ENCODE measurements at regions not wholly inside any gene's neighbourhood (a gene's known extent, or its start where the extent isn't known, plus 50 kb on each side); places are given as distances from the start of the nearest gene placed in this dataset.
"Not testable (repeated sequence)": the region's sequence is repeated elsewhere in the genome, so short reads cannot be mapped to it uniquely, and the experiment has no call there.

- peaks cover 3% of the 10 kb centered on the region for H3K27me3 Mint-ChIP-seq (ENCODE audit: low read depth, poor library complexity)
- no peak overlapping the region for H3K4me3 Mint-ChIP-seq
- H3K4me1 Mint-ChIP-seq = peaks cover 8% of the 10 kb centered on the region
- no peak for DNase-seq
- TF ChIP-seq CTCF (IDR thresholded peaks at IDR 0.05) = no peak
- peaks cover 19% of the 10 kb centered on the region for H3K9me3 Mint-ChIP-seq
- no peaks in the 10 kb centered on the region for H3K36me3 Mint-ChIP-seq (ENCODE audit: low read depth)
- no peak overlapping the region for H3K27ac Mint-ChIP-seq
Measured at GRCh38 chr12:61584943-61585342, 675.3 kb upstream of the USP15 start.

- not testable (repeated sequence) for H3K4me1 Mint-ChIP-seq; H3K27me3 Mint-ChIP-seq (ENCODE audit: low read depth, poor library complexity); H3K27ac Mint-ChIP-seq; DNase-seq; H3K4me3 Mint-ChIP-seq; H3K36me3 Mint-ChIP-seq (ENCODE audit: low read depth)
- H3K9me3 Mint-ChIP-seq = peaks cover 49% of the 10 kb centered on the region
Measured at GRCh38 chr12:61590864-61591263, 669.3 kb upstream of the USP15 start.

- Mint-ChIP-seq H3K27ac (no peak overlapping the region), H3K4me1 (peaks cover 7% of the 10 kb centered on the region), H3K36me3 (ENCODE audit: low read depth) (no peaks in the 10 kb centered on the region), H3K9me3 (no peaks in the 10 kb centered on the region), H3K27me3 (ENCODE audit: low read depth, poor library complexity) (no peaks in the 10 kb centered on the region), H3K4me3 (no peak overlapping the region)
- no peak for TF ChIP-seq CTCF (IDR thresholded peaks at IDR 0.05)
- no peak for DNase-seq
Measured at GRCh38 chr12:61610143-61610542, 650.1 kb upstream of the USP15 start.

GRCh38 chr12:61629702-61630101, 630.5 kb upstream of the USP15 start:
- no peaks in the 10 kb centered on the region for H3K4me1 Mint-ChIP-seq
- H3K36me3 Mint-ChIP-seq (ENCODE audit: low read depth) = no peaks in the 10 kb centered on the region
- no peak for TF ChIP-seq CTCF (IDR thresholded peaks at IDR 0.05)
- H3K27me3 Mint-ChIP-seq (ENCODE audit: low read depth, poor library complexity) = peaks cover 3% of the 10 kb centered on the region
- no peak overlapping the region for H3K27ac Mint-ChIP-seq
- H3K9me3 Mint-ChIP-seq = peaks cover 19% of the 10 kb centered on the region
- DNase-seq = no peak
- H3K4me3 Mint-ChIP-seq = no peak overlapping the region

GRCh38 chr12:61646639-61647038, 613.6 kb upstream of the USP15 start:
- no peak for DNase-seq
- peaks cover 5% of the 10 kb centered on the region for H3K27me3 Mint-ChIP-seq (ENCODE audit: low read depth, poor library complexity)
- H3K9me3 Mint-ChIP-seq = no peaks in the 10 kb centered on the region
- H3K36me3 Mint-ChIP-seq (ENCODE audit: low read depth) = no peaks in the 10 kb centered on the region
- no peak overlapping the region for H3K4me3 Mint-ChIP-seq
- no peak overlapping the region for H3K27ac Mint-ChIP-seq
- no peak for TF ChIP-seq CTCF (IDR thresholded peaks at IDR 0.05)
- peaks cover 9% of the 10 kb centered on the region for H3K4me1 Mint-ChIP-seq

GRCh38 chr12:61647566-61647965, 612.6 kb upstream of the USP15 start:
- peaks cover 9% of the 10 kb centered on the region for H3K4me1 Mint-ChIP-seq
- H3K9me3 Mint-ChIP-seq = no peaks in the 10 kb centered on the region
- no peak overlapping the region for H3K4me3 Mint-ChIP-seq
- H3K27ac Mint-ChIP-seq = no peak overlapping the region
- H3K36me3 Mint-ChIP-seq (ENCODE audit: low read depth) = no peaks in the 10 kb centered on the region
- H3K27me3 Mint-ChIP-seq (ENCODE audit: low read depth, poor library complexity) = peaks cover 5% of the 10 kb centered on the region
- TF ChIP-seq CTCF (IDR thresholded peaks at IDR 0.05) = no peak
- DNase-seq = no peak

Data from nephron progenitor cell (in vitro differentiated cells).